Stimulated activated CD8-positive, alpha-beta memory T cell treated with anti-CD3 and anti-CD28 coated beads, Interleukin-15, amount 100 ng/mL, for 4 hours (primary cell): ENCODE measurements at regions not wholly inside any gene's neighbourhood (a gene's known extent, or its start where the extent isn't known, plus 50 kb on each side); places are given as distances from the start of the nearest gene placed in this dataset.

Experiments used
- DNase-seq, 2 donors: peaks; one replicate each; pipeline ENCODE4 v3.0.0-alpha.2; 2020; ENCODE audit warnings: low read depth in 2 of 2

DNA sequence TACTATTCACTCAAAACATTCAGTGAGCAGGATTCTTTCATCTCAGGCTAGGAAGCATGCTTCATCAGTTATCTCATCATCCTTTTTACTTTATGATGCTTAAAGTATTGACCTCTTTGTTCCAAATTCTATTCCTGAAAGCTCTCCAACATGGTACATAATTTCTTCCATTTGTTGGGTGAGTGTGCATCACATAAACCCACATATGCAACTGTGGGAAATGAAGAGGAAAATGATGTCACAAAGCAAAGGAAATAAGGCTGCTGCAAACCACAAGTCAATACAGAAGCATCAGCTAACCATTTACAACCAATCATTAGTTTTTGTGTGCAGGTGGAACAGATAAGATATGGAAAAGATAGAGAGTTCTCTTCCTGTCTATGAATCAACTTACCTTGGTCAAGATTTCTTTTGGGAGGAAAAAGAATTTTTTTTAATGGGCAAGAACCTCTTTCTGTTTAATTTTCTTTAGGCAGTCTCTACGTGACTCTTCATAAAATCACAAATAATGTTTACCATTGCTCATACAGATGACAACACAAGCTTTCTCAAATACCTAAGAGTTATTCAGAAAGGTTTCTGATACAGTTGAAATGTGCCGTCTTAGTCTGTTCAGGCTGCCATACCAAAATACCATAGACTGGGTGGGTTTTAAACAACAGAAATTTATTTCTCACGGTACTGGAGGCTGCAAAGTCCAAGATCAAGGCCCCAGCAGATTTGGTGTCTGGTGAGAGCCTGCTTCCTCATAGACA is 259.9 kb downstream of the ADGRG6 start:
- DNase-seq: no peak

DNA sequence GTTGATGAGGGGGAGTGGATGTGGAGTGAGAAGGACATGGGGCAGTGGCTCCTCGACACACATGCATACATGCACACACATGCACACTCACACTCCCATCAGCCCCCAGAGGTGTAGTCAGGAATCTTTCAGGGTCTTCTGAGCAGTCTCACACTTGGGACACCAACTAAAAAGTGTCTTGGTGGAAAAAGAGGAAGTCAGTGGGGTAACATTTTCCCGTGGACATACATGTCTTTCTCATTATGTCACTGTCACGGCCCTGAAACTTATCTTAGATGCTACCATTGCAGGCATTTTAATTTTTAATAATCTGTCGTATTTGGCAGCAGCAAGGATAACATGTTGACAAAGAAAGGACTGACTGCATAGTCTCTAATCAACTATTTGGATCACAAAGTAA is 261.1 kb downstream of the ADGRG6 start:
- DNase-seq: no peak

DNA sequence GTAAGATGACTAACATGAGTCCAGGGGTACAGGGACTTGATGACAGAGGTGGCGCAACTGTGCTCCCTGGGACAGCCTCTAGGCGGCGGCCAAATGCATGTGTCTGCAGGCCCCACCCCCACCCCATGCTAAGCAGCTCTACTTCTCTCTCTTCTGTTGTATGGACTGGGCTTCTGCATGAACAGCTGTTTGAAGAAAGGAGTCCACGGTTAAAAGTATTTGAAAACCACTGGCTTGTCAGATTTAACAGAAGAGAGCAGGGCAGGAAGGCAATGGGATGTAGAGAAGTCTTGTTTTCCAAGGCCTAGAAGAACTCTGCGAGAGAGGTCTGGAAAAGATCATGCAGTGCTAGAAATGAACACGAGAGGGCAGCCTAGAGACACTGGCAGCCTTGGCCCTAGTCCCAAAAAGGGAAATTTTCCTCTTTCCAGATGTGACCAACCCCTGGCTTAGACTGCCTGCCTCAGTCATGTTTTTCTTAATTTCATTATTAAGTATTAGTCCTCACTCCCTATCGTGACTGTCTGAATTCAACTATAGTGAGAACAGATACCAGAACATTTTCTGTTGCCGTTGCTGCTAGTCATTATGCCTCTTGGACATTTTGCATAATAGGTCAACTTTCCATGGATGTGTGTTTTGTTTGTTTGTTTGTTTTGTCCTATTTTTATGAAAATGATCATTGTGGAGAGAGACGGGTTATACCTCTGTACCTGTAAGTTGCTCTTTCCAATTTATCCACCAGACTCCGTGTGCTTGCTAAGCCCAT is 265.0 kb downstream of the ADGRG6 start:
- DNase-seq: no peak

DNA sequence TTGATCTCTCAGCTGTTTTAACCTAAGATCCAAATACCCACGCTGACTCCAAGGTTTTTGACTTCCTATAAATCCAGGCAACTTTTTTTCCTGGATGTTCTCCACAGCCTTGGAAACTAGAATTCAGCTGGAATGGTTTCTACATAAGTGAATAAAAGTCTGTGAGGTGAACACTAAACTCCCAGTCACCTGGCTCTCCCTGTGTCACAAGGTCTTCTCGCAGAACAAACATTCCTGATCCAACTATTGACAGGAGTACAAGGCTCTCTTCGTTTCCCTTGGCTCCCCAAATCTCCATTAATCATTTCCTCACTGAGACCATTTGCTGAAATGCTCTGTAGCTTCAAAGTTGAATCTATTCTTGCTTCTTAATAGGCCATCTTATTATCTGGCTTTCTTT is 265.7 kb downstream of the ADGRG6 start:
- no peak for DNase-seq

DNA sequence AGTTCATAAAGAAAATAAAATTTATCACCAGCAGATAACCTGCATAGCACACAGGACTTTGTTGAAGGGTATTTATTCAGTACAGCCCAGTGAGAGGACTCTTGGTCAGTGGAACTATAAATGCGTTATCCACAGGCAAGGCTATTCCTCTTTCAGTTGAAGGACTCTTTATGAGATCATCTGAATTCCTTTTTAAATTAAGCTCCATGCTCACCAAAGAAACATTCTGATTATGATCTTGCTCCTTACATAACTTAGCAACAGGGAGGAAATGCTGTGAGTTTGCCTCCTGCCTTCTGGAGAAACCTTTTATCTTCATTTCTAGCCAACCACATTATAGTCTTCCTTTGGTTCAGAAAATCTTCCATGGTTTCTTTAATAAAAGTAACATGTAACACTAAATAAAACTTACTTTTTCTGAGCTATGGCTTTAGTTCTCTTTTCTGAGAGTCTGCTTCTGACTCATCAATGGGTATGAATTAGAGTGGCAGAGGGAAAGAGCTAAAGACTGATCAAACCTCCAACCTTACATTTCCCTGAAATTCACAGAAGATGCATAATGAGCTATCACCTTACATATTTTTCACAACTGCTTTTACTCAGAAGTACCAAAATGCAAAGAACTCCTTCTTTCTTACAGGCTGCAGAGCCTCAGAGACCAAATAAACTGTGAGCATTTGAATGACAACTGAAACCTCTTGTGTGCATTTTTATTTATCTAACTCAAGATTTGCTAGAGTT is 267.2 kb downstream of the ADGRG6 start:
- no peak for DNase-seq

DNA sequence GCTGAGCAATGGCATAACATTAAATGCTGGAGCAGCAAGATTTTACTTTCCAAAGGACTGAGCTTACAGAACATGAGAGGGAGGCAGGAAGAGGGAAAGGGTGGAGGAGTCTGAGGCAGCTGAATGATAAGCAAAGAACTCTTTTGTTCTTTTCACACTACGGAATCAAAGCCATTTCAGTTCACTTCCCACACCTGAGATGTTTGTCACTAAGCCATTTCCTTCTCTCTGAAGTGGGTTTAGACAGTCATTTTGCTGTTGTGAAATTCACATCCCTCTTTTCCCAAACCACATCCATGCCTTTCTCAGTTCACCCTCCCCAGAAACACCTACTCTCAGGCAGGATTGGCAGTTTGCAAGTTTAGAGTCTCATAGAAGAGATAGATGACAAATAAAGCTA is 267.9 kb downstream of the ADGRG6 start:
- DNase-seq: no peak

DNA sequence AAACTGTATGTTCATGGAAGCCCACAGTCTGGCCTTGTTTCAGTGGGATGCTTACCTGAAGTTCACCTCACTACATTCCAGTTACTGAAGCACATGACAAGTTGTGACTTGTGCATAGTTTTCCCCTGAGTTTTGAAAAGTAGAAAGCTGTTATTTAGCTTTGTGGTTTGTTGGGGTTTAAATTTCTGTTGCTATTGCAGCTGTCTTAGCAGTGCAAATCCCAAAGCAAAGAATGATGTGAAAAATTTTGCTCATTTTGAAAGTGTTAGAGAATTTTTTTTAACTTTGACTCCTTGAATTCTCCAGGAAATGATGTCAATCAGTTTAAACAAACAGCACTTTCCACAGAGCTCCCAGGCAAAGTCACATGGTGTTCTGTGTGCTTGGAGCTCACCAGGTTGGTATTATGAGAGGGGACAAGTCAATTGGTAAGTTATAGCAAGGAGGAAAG is 268.4 kb downstream of the ADGRG6 start:
- no peak for DNase-seq

DNA sequence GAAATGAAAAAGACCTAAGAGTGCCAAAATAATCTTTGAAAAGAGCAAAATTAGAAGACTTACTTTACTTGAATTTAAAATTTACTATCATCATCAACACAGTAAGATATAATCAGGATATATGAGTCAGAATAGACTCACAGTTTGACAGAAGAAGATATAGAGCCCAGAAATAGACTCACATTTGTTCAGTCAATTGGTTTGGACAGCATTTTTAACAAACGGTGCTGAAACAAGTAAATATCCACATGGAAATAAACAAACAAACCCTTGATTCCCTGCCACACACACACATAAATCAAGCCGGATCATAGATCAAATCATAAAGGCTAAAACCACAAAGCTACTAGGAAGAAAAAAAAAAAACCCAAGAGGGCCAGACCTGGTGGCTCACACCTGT is 291.1 kb downstream of the ADGRG6 start:
- no peak for DNase-seq

DNA sequence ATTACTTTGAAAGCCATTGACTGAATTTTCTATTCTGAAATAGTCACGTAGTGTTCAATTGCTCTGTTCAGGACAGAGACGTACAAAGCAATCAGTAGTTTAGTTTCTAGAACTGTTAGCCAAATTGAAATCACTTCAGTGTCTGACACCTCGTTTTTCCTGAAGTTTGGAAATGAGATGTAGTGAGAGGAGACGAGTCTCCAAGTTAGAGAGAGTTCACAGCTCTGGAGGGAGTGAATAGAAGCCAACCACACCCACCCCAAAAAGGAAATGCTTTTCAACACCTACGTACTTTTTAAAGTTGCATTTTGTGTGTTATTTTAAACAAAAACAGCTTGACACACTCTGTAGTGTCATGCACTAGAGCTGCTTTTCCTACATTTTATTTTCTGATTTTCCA is 296.0 kb downstream of the ADGRG6 start:
- DNase-seq: no peak

DNA sequence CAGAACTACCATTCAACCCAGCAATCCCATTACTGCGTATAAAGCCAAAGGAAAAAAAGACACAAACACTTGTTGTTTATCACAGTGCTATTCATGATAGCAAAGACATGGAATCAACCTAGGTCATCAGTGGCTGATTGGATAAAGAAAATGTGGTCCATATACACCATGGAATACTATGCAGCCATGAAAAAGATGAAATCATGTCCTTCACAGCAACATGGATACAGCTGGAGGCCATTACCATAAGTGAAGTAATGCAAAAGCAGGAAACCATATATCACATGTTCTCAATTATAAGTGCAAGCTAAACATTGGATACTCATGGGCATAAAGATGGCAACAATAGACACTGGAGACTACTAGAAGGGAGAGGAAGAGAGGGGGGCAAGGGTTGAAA is 299.6 kb downstream of the ADGRG6 start:
- DNase-seq: no peak

DNA sequence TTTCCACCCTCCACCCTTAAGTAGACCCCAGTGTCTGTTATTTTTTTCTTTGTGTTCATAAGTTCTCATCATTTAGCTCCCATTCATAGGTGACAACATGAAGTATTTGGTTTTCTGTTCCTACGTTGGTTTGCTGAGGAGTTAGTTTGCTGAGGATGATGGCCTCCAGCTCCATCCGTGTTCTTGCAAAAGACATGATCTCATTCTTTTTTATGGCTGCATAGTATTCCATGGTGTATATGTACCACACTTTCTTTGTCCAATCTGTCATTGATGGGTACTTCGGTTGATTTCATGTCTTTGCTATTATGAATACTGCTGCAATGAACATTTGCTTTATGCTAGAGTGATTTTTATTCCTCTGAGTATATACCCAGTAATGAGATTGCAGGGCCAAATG is 301.2 kb downstream of the ADGRG6 start:
- DNase-seq: no peak

DNA sequence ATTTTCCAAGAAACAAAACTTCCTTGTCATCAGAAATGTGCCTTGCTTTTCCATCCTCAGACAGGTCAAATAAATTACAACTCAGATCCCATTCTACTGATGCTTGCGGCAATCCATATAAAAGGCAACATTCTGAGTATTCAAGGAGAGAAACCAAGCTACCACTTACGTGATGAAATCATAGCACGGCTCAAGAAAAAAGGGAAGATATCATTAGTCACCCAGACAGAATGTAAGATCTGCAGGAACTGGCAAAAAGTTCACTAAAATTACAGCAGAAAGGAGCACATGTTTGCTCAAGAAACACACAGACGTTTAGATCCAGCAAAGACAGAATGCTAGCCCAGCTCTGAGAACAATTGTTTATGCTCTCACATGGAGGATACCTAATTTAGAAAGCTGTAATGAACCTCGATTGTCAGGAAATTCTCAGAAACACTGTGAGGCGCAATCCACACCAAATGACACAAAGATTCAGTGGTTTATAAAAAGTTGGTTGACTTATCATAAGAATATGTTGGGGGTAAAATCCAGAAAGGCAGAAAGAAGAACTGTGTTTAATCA is 304.2 kb downstream of the ADGRG6 start:
- no peak for DNase-seq

DNA sequence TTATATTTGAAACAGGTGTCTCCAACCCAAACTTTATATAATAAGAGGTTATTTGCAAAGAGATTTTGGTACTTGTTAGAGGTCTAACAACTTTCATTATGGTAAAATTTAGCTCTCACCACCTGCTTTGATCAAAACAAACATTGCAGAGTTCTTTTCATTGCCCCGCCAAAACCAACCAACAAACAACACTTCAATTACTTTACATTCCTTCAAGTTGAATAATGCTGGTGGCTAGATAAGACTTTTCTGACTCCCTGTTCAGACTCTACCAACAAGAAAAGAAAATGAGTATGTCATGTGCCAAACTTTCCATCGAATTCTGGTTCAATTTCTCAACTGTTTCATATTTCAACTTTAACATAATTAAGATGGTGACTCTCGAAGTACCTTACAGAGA is 311.1 kb downstream of the ADGRG6 start:
- no peak for DNase-seq

DNA sequence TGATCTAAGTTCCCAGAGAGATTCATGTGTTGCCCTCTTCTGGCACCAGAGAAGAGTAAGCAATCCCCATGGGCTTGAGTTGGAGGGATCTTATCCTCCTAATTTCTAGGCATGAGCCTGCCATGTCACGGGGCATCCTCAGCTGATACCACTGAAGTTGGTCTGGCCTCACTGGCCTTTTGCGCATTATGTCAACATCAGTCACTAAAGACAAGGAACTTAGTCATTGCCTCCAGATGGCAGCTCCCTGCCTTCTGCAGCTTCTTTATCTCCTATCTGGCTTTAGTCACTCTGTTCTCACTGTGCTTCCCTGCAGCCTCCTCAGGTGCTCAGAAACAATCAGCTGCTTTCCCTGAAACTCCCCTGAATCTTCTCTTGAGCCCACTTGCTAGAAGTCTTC is 312.2 kb downstream of the ADGRG6 start:
- DNase-seq: no peak

DNA sequence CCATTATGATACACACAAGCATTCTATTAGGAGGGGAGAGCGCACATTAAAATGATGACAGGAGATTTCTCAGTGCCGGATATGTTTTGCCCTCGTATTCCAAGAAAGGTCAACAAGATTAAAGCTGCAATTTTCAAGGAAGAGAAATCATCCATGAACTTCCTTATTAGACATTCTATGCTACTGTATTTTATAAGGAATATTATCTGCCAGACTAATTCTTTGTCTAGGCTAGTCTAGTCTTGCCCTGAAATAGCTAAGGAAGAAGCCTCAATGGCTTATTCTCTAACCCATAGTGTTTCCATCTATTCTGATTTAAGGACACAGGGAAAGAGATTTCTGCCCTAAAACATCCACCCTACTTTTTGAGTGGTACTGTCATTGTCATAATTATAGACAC is 315.4 kb downstream of the ADGRG6 start:
- no peak for DNase-seq

DNA sequence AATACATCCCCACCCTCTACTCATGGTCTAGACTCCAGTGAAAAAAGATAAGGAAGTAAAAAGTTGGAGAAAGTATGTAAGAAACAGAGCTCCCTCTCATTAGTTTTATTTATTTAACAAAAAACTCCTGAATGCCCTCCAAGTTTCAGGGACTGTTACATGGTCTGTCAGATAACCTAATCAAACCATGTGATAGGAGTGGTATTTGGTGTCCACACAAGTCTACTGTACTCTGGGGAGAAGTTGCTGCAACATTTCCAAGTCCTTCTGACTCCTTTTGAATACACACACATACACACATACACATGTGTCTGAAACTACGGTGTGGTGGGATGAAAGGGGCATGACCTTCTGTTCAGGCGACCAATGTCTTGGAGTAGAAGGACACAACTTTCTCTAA is 320.0 kb downstream of the ADGRG6 start:
- no peak for DNase-seq

DNA sequence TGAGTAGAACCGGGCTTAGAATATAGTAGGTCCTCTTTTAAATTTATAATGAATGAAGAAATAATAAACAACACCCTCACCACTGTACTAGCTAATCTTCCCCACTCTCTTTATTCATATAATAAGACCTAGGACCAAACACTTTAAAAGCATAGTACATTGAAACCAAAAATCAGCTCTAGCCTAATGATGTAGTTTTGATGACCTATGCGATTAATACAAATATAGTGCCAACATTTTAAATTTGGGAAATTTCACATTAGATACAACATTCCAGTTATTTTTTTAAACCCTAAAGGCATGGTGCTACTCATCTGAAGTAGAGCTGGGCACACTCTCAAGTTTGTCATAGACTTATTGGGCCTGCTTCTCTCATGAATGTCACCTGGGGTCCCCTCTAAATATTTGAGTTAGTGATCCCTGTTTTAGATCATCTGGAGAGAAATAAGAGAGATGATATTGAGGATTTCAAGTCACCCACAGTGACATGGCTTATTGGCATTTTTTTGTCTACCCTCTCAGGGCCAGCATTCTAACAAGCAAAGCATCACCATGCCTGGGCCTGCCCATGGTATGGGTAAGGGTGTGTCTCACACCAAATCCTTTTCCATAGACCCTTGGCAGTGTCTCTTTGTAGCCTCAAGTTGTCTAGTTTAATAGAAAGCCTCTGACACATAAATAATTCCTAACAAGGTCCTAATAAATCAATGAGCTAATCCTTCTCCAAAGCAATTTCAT is 319.8 kb downstream of the HIVEP2 start:
- DNase-seq: no peak

DNA sequence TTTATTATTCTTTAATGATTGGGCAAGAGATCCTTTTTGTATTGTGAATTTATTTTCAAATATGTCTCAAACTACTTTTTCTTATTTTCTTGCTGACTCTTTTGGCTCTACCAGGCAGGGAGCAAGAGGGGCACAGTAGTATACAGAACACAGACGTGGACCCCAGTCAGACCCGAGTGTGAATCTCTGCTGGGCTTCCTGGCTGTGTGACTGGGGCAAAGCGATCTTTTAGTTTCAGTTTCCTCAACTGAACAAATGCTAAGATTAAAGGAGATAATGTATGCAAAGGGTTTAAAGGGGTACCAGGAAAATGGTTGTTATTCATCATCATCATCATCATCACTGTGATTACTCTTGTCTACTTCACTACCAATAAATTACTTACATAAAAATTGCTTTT is 317.5 kb downstream of the HIVEP2 start:
- DNase-seq: no peak

DNA sequence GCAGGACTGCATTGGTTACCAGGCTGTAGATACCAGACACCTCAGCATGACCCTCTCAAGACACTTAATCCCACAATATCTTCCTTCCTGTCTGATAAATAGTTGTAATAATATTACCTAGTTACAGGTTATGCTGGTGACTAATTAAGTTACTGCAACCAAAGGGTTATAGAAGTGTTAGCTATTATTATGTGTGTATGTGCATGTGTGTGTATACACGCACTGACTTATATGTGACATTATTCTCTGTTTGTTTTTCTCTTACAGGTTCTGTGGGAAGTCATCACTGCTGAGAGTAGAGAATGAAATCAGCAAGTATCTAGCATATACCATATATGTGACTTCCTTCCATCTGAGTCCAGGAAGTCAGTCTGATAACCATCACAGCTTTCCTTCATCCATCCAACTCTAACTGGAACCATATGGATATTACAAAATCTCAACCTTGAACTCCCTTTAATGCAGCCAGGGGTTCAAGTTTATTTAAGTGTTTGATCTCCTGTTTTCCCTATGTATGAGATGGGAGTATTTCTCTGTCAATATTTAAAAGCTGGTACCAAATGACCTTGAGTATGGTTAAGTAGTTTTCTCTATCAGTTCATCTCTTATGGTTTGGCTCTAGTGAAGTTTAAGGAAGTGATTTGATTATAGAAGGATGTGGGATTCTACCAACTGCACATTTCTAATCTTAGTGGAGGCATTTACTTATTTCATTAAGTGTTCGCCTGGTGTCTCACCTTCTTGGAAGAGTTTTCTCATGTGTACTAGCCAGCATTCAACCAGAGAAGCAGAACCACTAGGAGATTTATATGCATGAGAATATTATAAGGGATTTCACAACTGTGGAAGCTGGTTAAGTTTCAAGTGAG is 313.2 kb downstream of the HIVEP2 start:
- DNase-seq: no peak

DNA sequence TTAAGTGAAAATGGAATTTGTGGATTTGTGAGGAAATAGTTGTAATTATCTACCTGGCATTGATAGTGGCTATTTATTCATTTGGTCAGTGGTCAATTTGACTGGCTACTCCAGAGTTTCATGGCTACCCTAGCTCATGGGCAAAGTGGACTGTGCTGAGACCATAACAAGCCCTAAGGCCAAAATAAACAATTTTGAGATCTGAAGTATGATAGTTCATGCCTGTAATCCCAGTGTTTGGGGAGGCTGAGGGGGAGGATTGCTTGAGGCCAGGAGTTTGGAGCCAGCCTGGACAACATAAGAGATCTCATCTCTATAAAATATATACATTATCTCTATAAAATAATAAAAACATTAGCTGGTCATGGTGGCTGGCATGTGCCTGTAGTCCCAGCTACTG is 311.7 kb downstream of the HIVEP2 start:
- no peak for DNase-seq

DNA sequence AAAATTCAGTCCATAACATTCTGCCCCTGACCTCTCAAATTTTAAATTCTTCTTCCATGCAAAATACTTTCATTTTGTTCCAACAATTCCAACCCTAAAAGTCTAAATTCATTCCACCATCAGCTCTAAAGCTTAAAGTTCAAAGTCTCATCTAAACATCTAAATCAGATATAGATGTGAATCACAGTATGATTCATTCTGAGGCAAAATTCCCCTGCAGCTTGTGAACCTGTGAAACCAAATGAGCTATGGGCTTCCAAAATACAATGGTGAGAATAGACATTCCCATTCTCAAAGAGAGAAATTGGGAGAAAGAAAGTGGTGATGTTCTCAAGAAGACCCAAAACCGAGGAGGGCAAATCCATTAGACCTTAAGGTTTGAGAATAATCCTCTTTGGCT is 309.8 kb downstream of the HIVEP2 start:
- DNase-seq: no peak
